ENCODE measurements at regions not wholly inside any gene's neighbourhood (a gene's known extent, or its start where the extent isn't known, plus 50 kb on each side); places are given as distances from the start of the nearest gene placed in this dataset.

DNA sequence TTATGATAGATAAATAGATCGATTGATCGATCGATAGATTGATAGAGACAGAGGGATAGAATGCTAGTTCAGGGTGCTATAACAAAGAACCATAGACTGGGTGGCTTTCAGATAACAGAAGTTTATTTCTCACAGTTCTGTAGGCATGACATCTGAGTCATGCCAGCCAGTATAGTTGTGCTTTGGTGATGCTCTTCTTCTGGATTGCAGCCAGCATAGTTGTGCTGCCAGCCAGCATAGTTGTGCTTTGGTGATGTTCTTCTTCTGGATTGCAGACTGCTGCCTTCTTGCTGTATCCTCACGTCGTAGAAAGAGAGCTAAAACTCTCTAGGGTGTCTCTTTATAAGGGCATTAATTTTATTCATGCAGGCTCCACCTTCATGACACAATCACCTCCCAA lies 860.8 kb downstream of the BRINP3 start:
- H3K36me3 Mint-ChIP-seq: no peaks in the 10 kb centered on the region
- TF ChIP-seq, protein P1, sequence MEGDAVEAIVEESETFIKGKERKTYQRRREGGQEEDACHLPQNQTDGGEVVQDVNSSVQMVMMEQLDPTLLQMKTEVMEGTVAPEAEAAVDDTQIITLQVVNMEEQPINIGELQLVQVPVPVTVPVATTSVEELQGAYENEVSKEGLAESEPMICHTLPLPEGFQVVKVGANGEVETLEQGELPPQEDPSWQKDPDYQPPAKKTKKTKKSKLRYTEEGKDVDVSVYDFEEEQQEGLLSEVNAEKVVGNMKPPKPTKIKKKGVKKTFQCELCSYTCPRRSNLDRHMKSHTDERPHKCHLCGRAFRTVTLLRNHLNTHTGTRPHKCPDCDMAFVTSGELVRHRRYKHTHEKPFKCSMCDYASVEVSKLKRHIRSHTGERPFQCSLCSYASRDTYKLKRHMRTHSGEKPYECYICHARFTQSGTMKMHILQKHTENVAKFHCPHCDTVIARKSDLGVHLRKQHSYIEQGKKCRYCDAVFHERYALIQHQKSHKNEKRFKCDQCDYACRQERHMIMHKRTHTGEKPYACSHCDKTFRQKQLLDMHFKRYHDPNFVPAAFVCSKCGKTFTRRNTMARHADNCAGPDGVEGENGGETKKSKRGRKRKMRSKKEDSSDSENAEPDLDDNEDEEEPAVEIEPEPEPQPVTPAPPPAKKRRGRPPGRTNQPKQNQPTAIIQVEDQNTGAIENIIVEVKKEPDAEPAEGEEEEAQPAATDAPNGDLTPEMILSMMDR (conservative IDR thresholded peaks at IDR 0.05): no peak
- H3K27me3 Mint-ChIP-seq: no peaks in the 10 kb centered on the region
- H3K4me3 Mint-ChIP-seq: no peak overlapping the region
- H3K4me1 Mint-ChIP-seq (ENCODE audit: unreplicated experiment): no peaks in the 10 kb centered on the region
- no peaks in the 10 kb centered on the region for H3K9me3 Mint-ChIP-seq
- no peak for DNase-seq (ENCODE audit: extremely low spot score, unreplicated experiment)
- no peak overlapping the region for H3K27ac Mint-ChIP-seq

DNA sequence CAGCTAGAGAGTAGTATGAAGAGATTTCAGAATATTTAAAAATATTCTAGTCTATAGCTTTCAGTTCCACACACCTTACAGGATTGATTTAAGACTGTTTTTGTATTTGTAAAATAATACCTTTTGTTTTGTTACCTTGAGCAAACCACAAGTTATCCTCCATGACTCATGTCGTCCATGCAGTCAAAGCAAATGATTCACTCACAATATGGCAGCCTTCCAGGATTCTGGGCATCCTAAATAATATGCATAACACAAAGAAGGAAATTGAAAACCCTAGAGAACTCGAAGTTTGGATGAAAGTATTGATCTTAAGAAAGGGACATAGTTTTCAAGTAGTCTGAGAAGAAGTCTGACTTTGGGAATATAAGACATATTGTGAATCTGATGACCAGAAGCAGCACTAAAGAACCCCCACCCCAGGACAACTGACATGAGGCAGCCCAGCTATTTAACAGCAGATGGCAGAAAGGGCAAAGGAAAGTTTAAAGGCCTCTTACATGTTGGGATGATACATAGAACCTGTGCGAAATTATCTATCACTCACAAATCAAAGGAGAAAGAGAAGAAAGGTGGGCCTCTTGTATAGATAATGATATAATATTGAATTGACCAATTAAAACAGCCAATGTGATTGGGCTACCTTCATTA lies 857.9 kb downstream of the BRINP3 start:
- no peaks in the 10 kb centered on the region for H3K36me3 Mint-ChIP-seq

DNA sequence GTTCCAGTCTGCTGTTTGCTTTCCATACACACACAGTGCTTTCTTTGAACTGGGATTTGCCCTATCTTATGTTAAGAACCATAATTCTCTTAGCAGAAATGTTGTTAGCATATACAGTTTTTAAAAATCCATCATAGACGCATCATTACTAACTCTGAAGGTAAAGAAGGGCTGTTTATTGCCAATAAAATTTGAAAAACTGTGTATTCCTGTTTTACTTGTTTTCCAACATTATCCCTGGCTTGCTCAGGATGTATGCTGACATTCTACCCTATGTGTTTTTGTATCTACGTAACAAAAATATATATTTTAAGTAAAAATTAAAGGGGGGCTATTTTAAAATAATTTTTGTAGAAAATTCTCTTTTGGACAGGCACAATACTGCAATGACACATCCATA lies 857.2 kb downstream of the BRINP3 start:
- H3K9me3 Mint-ChIP-seq: no peaks in the 10 kb centered on the region
- no peak overlapping the region for H3K4me3 Mint-ChIP-seq
- H3K36me3 Mint-ChIP-seq: no peaks in the 10 kb centered on the region
- TF ChIP-seq, protein P1 (conservative IDR thresholded peaks at IDR 0.05): no peak
- DNase-seq (ENCODE audit: extremely low spot score, unreplicated experiment): no peak
- H3K4me1 Mint-ChIP-seq (ENCODE audit: unreplicated experiment): no peaks in the 10 kb centered on the region
- H3K27me3 Mint-ChIP-seq: no peaks in the 10 kb centered on the region
- H3K27ac Mint-ChIP-seq: no peak overlapping the region

More for the DNA sequence above, 857.9 kb downstream of the BRINP3 start:
- Mint-ChIP-seq H3K27ac (no peak overlapping the region), H3K27me3 (no peaks in the 10 kb centered on the region), H3K9me3 (no peaks in the 10 kb centered on the region), H3K4me1 (ENCODE audit: unreplicated experiment) (no peaks in the 10 kb centered on the region), H3K4me3 (no peak overlapping the region)
- DNase-seq (ENCODE audit: extremely low spot score, unreplicated experiment): no peak
- TF ChIP-seq, protein P1 (conservative IDR thresholded peaks at IDR 0.05): no peak

DNA sequence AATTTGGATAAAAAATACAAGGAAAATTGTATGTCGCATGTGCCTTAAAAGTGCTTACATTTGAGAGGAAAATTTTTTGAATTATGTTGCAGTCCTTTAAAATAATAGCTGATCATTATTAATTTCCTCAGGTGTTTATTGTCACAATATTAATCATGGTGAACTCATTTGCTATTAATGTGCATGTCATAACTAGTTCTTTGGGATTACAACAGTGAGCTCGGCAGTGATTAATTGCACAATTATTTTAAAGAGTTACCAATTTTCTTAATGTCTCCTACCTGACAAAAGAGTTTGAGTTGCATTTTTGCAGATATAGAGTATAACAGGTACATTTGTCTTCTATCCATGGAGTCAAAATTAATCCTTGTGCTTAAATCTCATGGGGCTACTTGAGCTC lies 854.3 kb downstream of the BRINP3 start:
- H3K4me3 Mint-ChIP-seq: no peak overlapping the region
- no peaks in the 10 kb centered on the region for H3K4me1 Mint-ChIP-seq (ENCODE audit: unreplicated experiment)
- TF ChIP-seq, protein P1 (conservative IDR thresholded peaks at IDR 0.05): no peak
- H3K9me3 Mint-ChIP-seq: no peaks in the 10 kb centered on the region
- no peak for DNase-seq (ENCODE audit: extremely low spot score, unreplicated experiment)
- no peaks in the 10 kb centered on the region for H3K36me3 Mint-ChIP-seq
- H3K27me3 Mint-ChIP-seq: no peaks in the 10 kb centered on the region
- no peak overlapping the region for H3K27ac Mint-ChIP-seq

DNA sequence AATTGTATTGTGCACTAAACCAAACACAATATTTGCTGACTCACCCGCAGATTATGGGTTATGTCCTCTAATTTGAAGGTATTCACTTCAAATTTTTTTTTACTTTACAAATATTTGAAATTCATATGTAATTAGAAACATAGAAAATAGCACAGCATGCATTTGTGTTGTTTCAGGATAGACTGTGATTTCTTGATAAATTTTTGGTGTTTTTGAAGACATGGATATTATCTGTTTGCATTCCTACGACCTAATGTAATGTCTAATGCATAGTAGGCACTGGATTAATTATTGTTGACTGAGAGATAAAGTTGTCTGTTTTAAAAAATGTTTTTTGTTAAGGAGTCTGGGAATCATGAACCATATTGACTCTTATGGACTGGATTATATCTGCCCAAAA lies 850.2 kb downstream of the BRINP3 start:
- no peaks in the 10 kb centered on the region for H3K27me3 Mint-ChIP-seq
- TF ChIP-seq, protein P1 (conservative IDR thresholded peaks at IDR 0.05): no peak
- H3K9me3 Mint-ChIP-seq: no peaks in the 10 kb centered on the region
- no peaks in the 10 kb centered on the region for H3K4me1 Mint-ChIP-seq (ENCODE audit: unreplicated experiment)
- H3K36me3 Mint-ChIP-seq: no peaks in the 10 kb centered on the region
- no peak overlapping the region for H3K27ac Mint-ChIP-seq
- DNase-seq (ENCODE audit: extremely low spot score, unreplicated experiment): no peak
- no peak overlapping the region for H3K4me3 Mint-ChIP-seq

DNA sequence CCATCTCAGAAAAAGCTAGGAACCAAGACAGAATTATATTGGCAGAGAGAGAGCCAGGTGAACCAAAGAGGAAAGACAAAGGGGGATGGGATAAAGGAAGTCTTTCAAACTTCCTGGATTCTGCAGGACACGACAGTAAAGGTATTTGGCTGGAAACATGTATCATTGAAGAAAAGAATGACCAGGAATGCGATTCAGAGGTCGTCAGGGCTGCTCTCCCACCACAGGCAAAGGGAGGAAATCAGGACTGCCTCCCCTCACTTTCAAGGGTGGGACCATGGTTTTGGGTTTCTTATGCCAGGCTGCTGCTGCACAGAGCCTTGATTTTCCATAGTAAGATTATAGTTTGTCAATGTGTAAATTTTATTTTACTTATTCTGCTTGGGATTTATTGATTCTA lies 848.8 kb downstream of the BRINP3 start:
- TF ChIP-seq, protein P1 (conservative IDR thresholded peaks at IDR 0.05): no peak
- Mint-ChIP-seq H3K27me3 (no peaks in the 10 kb centered on the region), H3K4me3 (no peak overlapping the region), H3K4me1 (ENCODE audit: unreplicated experiment) (no peaks in the 10 kb centered on the region), H3K9me3 (no peaks in the 10 kb centered on the region), H3K36me3 (no peaks in the 10 kb centered on the region), H3K27ac (no peak overlapping the region)
- no peak for DNase-seq (ENCODE audit: extremely low spot score, unreplicated experiment)

All from type B pancreatic cell (in vitro differentiated cells).